DND-41 (cell line): ENCODE measurements at regions not wholly inside any gene's neighbourhood (a gene's known extent, or its start where the extent isn't known, plus 50 kb on each side); places are given as distances from the start of the nearest gene placed in this dataset.

Experiments
- EZH2 ChIP-seq: IDR thresholded peaks from 3 replicates; pipeline ENCODE4 v1.6.1; 2012; ENCODE audit warnings: borderline replicate concordance, low read depth, mild to moderate bottlenecking, moderate library complexity, low read length, inconsistent platforms; ENCODE audit not compliant: severe bottlenecking
- TF ChIP-seq, protein P1 (sequence below): IDR thresholded peaks from 2 replicates; pipeline ENCODE4 v1.5.1; 2012; ENCODE audit warnings: borderline replicate concordance, low read length, moderate library complexity, mild to moderate bottlenecking; ENCODE audit not compliant: poor library complexity, severe bottlenecking; ENCODE audit errors: extremely low read depth

DNA sequence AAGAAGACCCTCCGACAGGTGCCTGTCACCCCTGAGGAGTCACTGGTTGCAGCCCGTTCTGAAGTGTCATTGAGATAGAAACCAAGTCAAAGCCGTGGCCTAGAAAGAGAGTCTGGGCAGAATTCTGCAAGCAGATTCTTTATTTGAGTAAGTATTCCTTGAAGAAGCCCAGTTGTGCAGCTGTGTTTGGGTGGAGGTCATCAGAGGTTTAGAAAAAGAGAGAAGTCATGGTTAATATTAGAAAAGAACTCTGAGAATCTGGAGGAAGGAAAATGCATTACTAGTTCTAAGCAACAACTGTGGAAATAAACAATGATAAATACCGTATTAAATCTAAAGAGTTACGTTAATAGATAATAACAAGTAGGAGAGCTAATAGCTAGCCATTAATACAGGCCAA lies 118.8 kb upstream of the KIRREL3 start:
- TF ChIP-seq, protein P1, sequence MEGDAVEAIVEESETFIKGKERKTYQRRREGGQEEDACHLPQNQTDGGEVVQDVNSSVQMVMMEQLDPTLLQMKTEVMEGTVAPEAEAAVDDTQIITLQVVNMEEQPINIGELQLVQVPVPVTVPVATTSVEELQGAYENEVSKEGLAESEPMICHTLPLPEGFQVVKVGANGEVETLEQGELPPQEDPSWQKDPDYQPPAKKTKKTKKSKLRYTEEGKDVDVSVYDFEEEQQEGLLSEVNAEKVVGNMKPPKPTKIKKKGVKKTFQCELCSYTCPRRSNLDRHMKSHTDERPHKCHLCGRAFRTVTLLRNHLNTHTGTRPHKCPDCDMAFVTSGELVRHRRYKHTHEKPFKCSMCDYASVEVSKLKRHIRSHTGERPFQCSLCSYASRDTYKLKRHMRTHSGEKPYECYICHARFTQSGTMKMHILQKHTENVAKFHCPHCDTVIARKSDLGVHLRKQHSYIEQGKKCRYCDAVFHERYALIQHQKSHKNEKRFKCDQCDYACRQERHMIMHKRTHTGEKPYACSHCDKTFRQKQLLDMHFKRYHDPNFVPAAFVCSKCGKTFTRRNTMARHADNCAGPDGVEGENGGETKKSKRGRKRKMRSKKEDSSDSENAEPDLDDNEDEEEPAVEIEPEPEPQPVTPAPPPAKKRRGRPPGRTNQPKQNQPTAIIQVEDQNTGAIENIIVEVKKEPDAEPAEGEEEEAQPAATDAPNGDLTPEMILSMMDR = no peak
- no peak for TF ChIP-seq EZH2
